Activated CD8-positive, alpha-beta memory T cell treated with anti-CD3 and anti-CD28 coated beads for 36 hours (primary cell): ENCODE measurements at regions not wholly inside any gene's neighbourhood (a gene's known extent, or its start where the extent isn't known, plus 50 kb on each side); places are given as distances from the start of the nearest gene placed in this dataset.

ENCODE experiments used
- CTCF ChIA-PET: fragments of 350-600 bp; sonication (Branson Sonifier 250); formaldehyde crosslinking; loops from one replicate; lab custom pipeline; 2021; ENCODE audit warnings: antibody characterized with exemption; lab: Charles Lee
- POLR2A ChIA-PET: fragments of 350-600 bp; sonication (Branson Sonifier 250); formaldehyde crosslinking; loops from one replicate; lab custom pipeline; 2021; ENCODE audit warnings: antibody characterized with exemption; lab: Charles Lee

DNA sequence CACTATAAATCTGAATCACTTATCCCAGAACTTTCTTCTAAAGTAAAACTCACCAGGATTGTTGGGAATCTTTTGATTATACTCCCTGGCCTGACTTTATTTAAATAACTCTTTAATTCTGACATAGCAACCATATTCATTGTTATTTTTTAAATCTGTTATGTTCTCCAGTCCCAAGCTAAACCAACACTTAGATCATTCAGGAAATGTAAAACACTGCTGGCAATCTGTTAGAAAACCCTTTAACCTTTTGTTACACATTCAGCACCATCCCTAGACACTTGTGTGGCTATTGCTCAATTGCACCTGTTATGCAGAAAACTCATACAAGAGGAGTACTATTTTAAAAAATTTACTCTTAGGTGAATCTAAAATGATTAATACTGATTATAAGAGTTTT, 101.8 kb upstream of the NHSL1 start:
- CTCF ChIA-PET, result no interaction called here
- POLR2A ChIA-PET, result no interaction called here

- ChIA-PET CTCF (interaction anchor here (0.7 to 1.8 kb wide), 2 partner anchors 17 to 1022 kb away, joined by 4 read pairs; no protein-coding TSS in a partner anchor), POLR2A (no interaction called here)
These were observed 106.7 kb upstream of the NHSL1 start for GRCh38 chr6:138605958-138606357.

DNA sequence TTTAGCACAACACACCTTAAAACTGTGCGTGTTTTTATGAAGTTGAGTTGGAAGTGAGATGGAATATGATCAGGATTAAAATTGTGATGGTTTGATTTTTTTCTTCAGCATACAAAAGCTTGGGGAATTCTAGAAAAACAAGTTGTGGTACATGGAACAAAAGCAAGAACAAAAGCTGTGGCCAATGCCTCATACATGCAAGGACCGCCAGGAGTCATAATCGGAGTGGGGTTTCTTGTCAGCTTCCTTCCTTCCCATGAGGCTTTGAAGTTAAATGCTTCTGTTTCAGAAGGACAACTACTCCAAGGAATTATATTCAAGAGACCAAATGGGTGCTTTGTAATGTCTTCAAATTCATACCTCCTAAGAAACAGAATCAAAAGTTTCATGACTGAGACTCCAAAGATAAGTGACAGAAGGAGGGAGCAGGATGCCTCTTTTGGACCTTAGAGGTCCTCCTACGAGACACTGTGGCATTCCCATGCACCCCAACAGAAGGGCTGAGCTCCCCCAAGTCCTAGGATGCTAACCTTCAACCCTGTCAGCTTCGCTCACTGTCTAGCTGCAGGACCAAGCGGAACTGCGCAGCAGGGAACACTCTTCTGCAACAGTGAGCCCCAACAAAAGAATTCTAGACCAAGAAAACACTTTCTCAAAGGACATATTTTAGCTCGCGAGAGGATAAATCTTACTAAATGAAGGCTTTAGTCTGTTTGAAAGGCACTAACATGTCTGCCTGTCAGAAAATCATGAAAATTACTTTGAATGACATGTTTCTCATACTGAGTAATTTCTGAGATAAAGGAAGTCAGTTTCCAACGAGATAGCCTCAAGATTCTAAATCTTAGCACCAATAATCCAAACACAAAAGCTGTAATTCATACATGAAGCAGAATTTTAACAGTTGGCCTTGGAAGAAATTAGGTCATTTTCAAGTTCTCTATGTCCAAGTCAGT, 108.5 kb upstream of the NHSL1 start:
- ChIA-PET CTCF (interaction anchor here (1.1 kb wide), 1 partner anchor 122 kb away, joined by 3 read pairs; no protein-coding TSS in a partner anchor), POLR2A (no interaction called here)

DNA sequence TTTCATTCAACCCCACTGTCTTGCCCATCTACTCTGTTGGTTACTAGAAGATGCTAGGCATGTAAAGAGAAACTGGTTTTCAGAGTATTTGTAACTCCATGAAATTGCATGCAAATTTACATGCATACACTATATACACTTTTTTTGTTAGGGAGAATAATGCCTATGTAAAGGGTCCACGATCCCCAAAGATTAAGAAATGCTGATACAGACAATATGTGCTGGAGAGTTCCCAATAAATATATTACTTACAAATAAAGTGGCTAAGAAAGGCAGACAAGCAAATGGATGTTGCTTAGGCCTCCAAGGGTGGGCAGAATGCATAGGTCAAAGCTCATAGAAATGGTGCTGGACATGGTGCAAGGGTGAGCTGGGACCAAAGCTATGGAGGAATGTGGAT, 109.6 kb upstream of the NHSL1 start:
- CTCF ChIA-PET, result no interaction called here
- POLR2A ChIA-PET, result no interaction called here

- CTCF ChIA-PET, result no interaction called here
- POLR2A ChIA-PET, result no interaction called here
These were observed 110.6 kb upstream of the NHSL1 start for GRCh38 chr6:138609801-138610430.

- CTCF ChIA-PET, result no interaction called here
- POLR2A ChIA-PET, result interaction anchor here (0.7 kb wide), 1 partner anchor 54 kb away, joined by 3 read pairs; no protein-coding TSS in a partner anchor
These were observed 111.5 kb upstream of the NHSL1 start for GRCh38 chr6:138610816-138611215.

DNA sequence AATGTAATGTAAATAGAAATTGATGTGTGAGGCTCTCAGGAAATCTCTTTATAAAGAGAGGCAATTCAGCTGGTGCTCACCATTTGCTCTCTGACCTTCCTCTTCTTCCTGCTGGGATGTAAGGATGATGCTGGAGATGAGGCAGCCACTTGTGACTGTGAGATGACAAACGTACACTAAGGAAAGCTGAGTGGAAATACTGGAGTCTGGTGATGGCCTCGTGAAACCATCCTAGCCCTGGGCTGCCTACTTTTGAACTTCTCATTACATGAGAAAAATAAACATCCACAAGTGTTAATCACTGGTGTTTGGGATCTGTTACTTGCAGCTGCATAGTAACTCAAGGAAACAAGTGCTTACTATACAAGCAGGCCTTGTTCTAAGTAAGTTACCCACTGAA, 114.9 kb upstream of the NHSL1 start:
- CTCF ChIA-PET, result no interaction called here
- POLR2A ChIA-PET, result no interaction called here

- ChIA-PET CTCF (no interaction called here), POLR2A (no interaction called here)
These were observed 118.9 kb upstream of the NHSL1 start for GRCh38 chr6:138618168-138618567.

DNA sequence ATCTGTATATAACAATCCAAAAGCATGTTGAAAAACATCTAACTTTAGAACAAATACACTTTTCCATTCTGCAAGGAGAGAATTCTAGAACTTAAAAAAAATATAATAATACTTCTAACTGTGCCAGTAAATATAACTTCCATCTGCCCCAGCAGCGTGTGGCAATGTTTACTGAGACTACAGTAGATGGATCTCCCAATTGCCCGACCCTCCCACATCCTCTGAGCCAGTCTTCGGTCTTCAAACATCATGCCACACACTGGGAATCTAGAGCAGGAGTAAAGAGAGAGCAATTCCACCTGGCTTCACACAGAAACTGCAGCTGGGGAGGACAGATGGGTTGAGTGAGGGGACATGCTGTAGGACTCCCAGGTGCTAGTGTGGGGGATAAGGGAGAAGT, 121.3 kb upstream of the NHSL1 start:
- ChIA-PET CTCF (no interaction called here), POLR2A (no interaction called here)

GRCh38 chr6:138622967-138623366, 123.7 kb upstream of the NHSL1 start:
- POLR2A ChIA-PET, result no interaction called here
- CTCF ChIA-PET, result no interaction called here

DNA sequence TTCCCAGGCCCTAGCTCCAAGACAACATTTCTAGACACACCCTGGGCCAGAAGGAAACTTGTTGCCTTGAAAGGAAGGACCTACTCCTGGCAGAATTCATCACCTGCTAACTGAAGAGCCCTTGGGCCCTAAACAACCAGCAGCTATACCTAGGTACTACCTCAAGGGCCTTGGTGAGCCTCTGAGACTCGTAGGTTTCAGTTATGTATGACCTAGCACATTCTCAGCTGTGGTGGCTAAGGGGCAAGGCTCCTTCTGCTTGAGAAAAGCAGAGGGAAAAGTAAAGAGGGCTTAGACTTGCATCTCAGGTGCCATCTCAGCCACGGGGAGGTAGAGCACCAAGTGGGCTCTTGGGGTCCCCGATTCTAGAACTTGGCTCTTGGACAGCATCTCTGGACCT, 132.3 kb upstream of the NHSL1 start:
- ChIA-PET POLR2A (no interaction called here), CTCF (no interaction called here)

GRCh38 chr6:138637822-138638221, 135.7 kb upstream of the CCDC28A start:
- ChIA-PET CTCF (no interaction called here), POLR2A (no interaction called here)

DNA sequence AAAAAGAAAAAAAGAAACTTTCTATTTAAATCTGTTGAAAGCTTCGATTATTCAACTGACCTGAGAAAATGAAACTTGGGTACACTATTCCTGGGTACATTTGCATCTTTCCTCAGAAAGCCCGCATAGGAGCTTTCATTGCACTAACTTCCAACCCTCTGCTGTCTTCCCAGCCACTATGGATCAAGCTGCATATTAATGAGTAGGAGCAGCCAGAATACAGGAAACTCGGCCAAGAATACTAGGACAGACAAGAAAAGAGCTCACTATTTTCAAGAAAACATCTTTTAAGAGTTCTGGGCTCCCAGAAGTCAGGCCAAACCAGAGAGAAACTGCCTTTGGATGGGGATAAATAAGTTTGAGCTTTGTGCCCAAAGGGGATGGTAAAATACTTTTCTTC, 135.0 kb upstream of the CCDC28A start:
- CTCF ChIA-PET, result no interaction called here
- POLR2A ChIA-PET, result no interaction called here

- ChIA-PET CTCF (interaction anchor here (0.6 kb wide), 1 partner anchor 220 kb away, joined by 3 read pairs; no protein-coding TSS in a partner anchor), POLR2A (no interaction called here)
These were observed 133.5 kb upstream of the CCDC28A start for GRCh38 chr6:138640028-138640427.

GRCh38 chr6:138643210-138643609, 130.4 kb upstream of the CCDC28A start:
- POLR2A ChIA-PET, result no interaction called here
- CTCF ChIA-PET, result no interaction called here

DNA sequence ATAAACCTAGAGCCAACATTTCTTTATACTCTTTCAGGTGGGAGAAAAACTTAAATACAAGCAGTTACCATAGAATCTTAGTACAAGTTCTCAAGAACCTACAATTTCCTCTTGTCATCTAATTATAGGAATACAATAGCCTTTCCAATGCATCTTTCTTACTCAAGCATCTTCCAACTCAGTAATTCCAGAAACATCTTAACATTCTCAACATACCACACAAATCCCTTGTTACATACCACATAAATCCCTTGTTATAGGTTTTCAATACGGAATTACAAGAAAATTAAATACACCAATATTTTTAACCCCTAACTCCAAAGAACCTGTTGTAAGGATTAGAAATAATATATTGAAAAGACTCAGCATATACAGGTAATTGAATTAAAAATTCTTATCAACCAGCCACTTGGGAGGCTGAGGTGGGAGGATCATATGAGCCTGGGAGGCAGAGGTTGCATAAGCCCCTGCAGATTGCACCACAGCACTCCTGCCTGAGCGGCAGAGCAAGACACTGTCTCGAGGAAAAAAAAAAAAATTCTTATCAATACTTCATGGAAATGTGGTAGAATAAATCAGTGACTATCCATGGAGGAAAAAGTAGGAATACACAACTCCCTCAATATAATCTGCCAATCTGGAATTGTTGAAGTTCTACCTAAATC, 127.5 kb upstream of the CCDC28A start:
- CTCF ChIA-PET, result no interaction called here
- POLR2A ChIA-PET, result no interaction called here

DNA sequence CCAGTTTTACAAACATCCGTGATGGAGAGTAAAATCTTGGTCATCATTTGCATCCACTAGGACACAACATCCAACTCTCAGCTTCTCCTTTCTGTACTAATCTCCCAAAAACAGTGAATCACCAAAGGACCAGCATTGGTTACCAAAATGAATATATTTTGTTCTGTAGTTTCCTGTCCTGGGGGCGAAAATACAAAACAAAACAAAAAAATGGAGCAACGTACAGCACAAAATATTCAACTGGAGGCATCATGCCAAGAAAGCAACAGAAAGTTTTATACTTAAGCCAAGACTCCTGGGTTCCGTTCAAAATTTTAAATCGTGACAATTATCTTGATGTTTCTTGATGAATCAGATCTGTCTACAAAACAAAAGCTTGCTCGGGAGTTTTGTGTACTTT, 126.6 kb upstream of the CCDC28A start:
- CTCF ChIA-PET, result interaction anchor here (0.7 kb wide), 1 partner anchor 873 kb away, joined by 5 read pairs; no protein-coding TSS in a partner anchor
- POLR2A ChIA-PET, result no interaction called here

DNA sequence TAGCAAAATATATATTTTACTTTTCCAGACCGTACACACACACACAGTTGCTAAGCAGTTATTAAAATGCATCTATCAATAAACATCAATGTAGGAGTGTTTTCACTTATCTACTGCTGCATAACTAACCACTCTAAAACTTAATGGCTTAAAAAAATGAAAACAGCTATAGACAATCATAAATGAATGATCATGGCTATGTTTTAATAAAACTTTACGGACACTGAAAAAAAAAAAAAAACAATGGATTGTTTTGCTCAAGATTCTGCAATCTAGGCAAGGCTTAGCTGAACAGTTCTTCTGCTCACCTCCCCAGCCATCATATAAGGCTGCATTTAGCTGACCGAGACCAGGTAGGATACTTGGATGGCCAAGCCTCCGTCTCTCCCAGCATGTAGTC, 125.4 kb upstream of the CCDC28A start:
- CTCF ChIA-PET, result interaction anchor here (0.7 kb wide), 1 partner anchor 362 kb away, joined by 4 read pairs; no protein-coding TSS in a partner anchor
- POLR2A ChIA-PET, result interaction anchor here (0.6 kb wide), 1 partner anchor 49 kb away, joined by 4 read pairs; no protein-coding TSS in a partner anchor

- ChIA-PET CTCF (no interaction called here), POLR2A (no interaction called here)
These were observed 122.1 kb upstream of the CCDC28A start for GRCh38 chr6:138651491-138651890.

- CTCF ChIA-PET, result no interaction called here
- POLR2A ChIA-PET, result no interaction called here
These were observed 120.7 kb upstream of the CCDC28A start for GRCh38 chr6:138652824-138653223.
